Heart left ventricle (tissue), 16 donors: ENCODE measurements at regions not wholly inside any gene's neighbourhood (a gene's known extent, or its start where the extent isn't known, plus 50 kb on each side); places are given as distances from the start of the nearest gene placed in this dataset.
A peak's percentile ranks its signal among the peaks of the same experiment; 100 is the strongest.

Source experiments
- ATAC-seq, 4 donors: fragments of 200-7000 bp; cut with Tn5 transposase; one replicate each; pipeline ENCODE4 v1.9.1; 2020 to 2022; ENCODE audit warnings: moderate library complexity in 4 of 4, mild to moderate bottlenecking in 3 of 4, moderate number of reproducible peaks in 1 of 4
- DNase-seq, 5 donors: peaks; one replicate each; pipeline ENCODE4 v3.0.0-alpha.2; 2020
- H3K27ac ChIP-seq, 12 donors: fragments of 200-600 bp; sonication (generic) in 4 of 12; one replicate each; pipeline versions ENCODE4 v1.5.0 to v1.8.0; 2016 to 2022; ENCODE audit warnings: mild to moderate bottlenecking in 2 of 12
- H3K27me3 ChIP-seq, 9 donors: fragments of 200-600 bp; sonication (generic) in 2 of 9; one replicate each; pipeline versions ENCODE4 v1.5.1 to v1.8.0; 2016 to 2022; ENCODE audit warnings: mild to moderate bottlenecking in 3 of 9
- H3K36me3 ChIP-seq, 9 donors: fragments of 200-600 bp; sonication (generic) in 2 of 9; one replicate each; pipeline versions ENCODE4 v1.5.0 to v1.8.0; 2018 to 2022; ENCODE audit warnings: mild to moderate bottlenecking in 2 of 9
- H3K4me1 ChIP-seq, 12 donors: fragments of 200-600 bp; sonication (generic) in 4 of 12; one replicate each; pipeline versions ENCODE4 v1.5.0 to v1.8.0; 2016 to 2022; ENCODE audit warnings: mild to moderate bottlenecking in 3 of 12
- H3K4me3 ChIP-seq, 12 donors: fragments of 200-600 bp; sonication (generic) in 4 of 12; one replicate each; pipeline versions ENCODE4 v1.5.0 to v1.8.0; 2017 to 2022; ENCODE audit warnings: mild to moderate bottlenecking in 9 of 12, moderate library complexity in 4 of 12
- H3K9me3 ChIP-seq, 12 donors: fragments of 200-600 bp; sonication (generic) in 4 of 12; one replicate each; pipeline versions ENCODE4 v1.5.0 to v1.8.0; 2016 to 2022; ENCODE audit warnings: mild to moderate bottlenecking in 1 of 12
- CTCF ChIP-seq, 12 donors: fragments of 200-600 bp; sonication (generic) in 4 of 12; IDR thresholded peaks; one replicate each; pipeline versions ENCODE4 v1.5.0 to v1.8.0; 2018 to 2022; ENCODE audit warnings: antibody characterized with exemption in 12 of 12, mild to moderate bottlenecking in 5 of 12
- POLR2A ChIP-seq, 2 donors: fragments of 450-650 bp; IDR thresholded peaks; one replicate each; pipeline ENCODE4 v1.6.1; 2017; ENCODE audit warnings: antibody characterized with exemption in 2 of 2, mild to moderate bottlenecking in 2 of 2, moderate library complexity in 2 of 2
- WGBS, 4 donors: extraction: QIAGEN DNeasy Blood & Tissue Kit in 2 of 4; methylation state at CpG; one replicate each; pipeline versions ENCODE4 v1.1.5 to v1.1.7; 2013 to 2018; 5-methylcytosine and 5-hydroxymethylcytosine counted together
- intact Hi-C, 10 donors: fragments of 100-400 bp; cut with DNase I; formaldehyde crosslinking; loops; one replicate each; pipeline versions ENCODE4 v1.11.1 to v1.14.2; 2022
- donor health status: ischemic (EF 13 %, LVEDD 7.1; RV severe dilation, severe dysfunction).
- donor health status: healthy with polysubstance abuse.
- donor health status: DM: no; HTN: yes; CAD: no.
- donor health status: DM: no; HTN: no; CAD: no.
- donor health status: ischemic (EF 25% LVEDD 6.9; RV normal size, moderate dysfunction).
- donor health status: ischemic (EF 25% LVEDD 5.7; RV mildly dilated, moderate dysfunction).
- donor health status: healthy.
- donor health status: DM: yes; HTN: yes; CAD: no.
- donor health status: ischemic (EF 35%, LVEDD 5.7; RV mildly dilated, moderate dysfunction).
- donor health status: nonischemic (EF 11% LVEDD 7.7; RV severe dilation, severe dysfunction).
- donor health status: DM: yes; HTN: yes; CAD: no.
- donor health status: PGD.
- donor health status: ischemic (EF 29% LVEDD 5.4; RV normal size, mild dysfunction).
- donor health status: nonischemic (EF 23%, LVEDD 6.1; RV moderate dilation, normal function).

GRCh38 chr3:107256963-107257362 lies 120.3 kb upstream of the CCDC54 start:
- Histone ChIP-seq H3K4me3 (no peak overlapping the region), H3K4me1 (peaks cover 0 to 16% (median 0%) of the 10 kb centered on the region in 12 donors), H3K36me3 (peaks cover 0 to 4% (median 0%) of the 10 kb centered on the region in 9 donors), H3K27ac (no peak overlapping the region), H3K9me3 (no peaks in the 10 kb centered on the region), H3K27me3 (no peaks in the 10 kb centered on the region)
- intact Hi-C loops, result no loop called here
- no peak for TF ChIP-seq CTCF (IDR thresholded peaks at IDR 0.05)
- no peak for TF ChIP-seq POLR2A (IDR thresholded peaks at IDR 0.05)
- DNase-seq, result no peak
- 0 to 2% (median 0%) methylated on average over 1 of the region's 1 CpG for WGBS, 4 donors
- no peak for ATAC-seq

- ATAC-seq, result peak in 1 of 4 donors; percentile 22
- Histone ChIP-seq H3K27ac (no peak overlapping the region), H3K27me3 (no peaks in the 10 kb centered on the region), H3K4me1 (peaks cover 0 to 21% (median 4%) of the 10 kb centered on the region in 12 donors), H3K9me3 (no peaks in the 10 kb centered on the region), H3K36me3 (no peaks in the 10 kb centered on the region), H3K4me3 (no peak overlapping the region)
- DNase-seq, result no peak
- 42 to 89% (median 84%) methylated on average over 1 of the region's 1 CpG for WGBS, 4 donors
- TF ChIP-seq CTCF (IDR thresholded peaks at IDR 0.05) (no peak), POLR2A (IDR thresholded peaks at IDR 0.05) (no peak)
- intact Hi-C loops, result no loop called here
Measured at GRCh38 chr3:107258300-107258699, 118.9 kb upstream of the CCDC54 start.

- no peak for TF ChIP-seq CTCF (IDR thresholded peaks at IDR 0.05)
- no peak for DNase-seq
- Histone ChIP-seq H3K27me3 (no peaks in the 10 kb centered on the region), H3K4me1 (peaks cover 0 to 35% (median 4%) of the 10 kb centered on the region in 12 donors), H3K27ac (no peak overlapping the region), H3K4me3 (no peak overlapping the region), H3K36me3 (no peaks in the 10 kb centered on the region), H3K9me3 (no peaks in the 10 kb centered on the region)
- intact Hi-C loops, result loop anchor here in 1 of 10 donors (10.0 kb wide), 1 partner anchor 265 kb away; the partner anchor contains the start of gene BBX
- WGBS, 4 donors, result 84 to 97% (median 94%) methylated on average over 1 of the region's 1 CpG
- no peak for ATAC-seq
Measured at GRCh38 chr3:107260207-107260606, 117.0 kb upstream of the CCDC54 start.

- no peaks in the 10 kb centered on the region for H3K9me3 ChIP-seq
- peak overlapping the region in 10 of 12 donors; percentile 2 to 45 (median 30) for H3K4me3 ChIP-seq
- H3K27me3 ChIP-seq, result no peaks in the 10 kb centered on the region
- TF ChIP-seq CTCF (IDR thresholded peaks at IDR 0.05) (no peak), POLR2A (IDR thresholded peaks at IDR 0.05) (no peak)
- no peaks in the 10 kb centered on the region for H3K36me3 ChIP-seq
- 58 to 67% (median 63%) methylated on average over 9 of the region's 9 CpGs for WGBS, 4 donors
- peak overlapping the region in 10 of 12 donors; percentile 8 to 63 (median 39) for H3K27ac ChIP-seq
- peaks cover 0 to 23% (median 1%) of the 10 kb centered on the region in 12 donors for H3K4me1 ChIP-seq
- DNase-seq (no peak), ATAC-seq (peak in 2 of 4 donors; percentile 71 to 78)
- intact Hi-C loops, result loop anchor here in 1 of 10 donors (10.0 kb wide), 1 partner anchor 261 kb away; the partner anchor contains the start of gene BBX
Measured at GRCh38 chr3:107263269-107264021, 113.8 kb upstream of the CCDC54 start.
